Occipital lobe (tissue), 1 donor: ENCODE measurements at regions not wholly inside any gene's neighbourhood (a gene's known extent, or its start where the extent isn't known, plus 50 kb on each side); places are given as distances from the start of the nearest gene placed in this dataset.

Experiments
- DNase-seq: peaks from one replicate; lab custom pipeline; 2025; lab: John Stamatoyannopoulos, UW

- DNase-seq = no peak
These were observed 550.0 kb downstream of the REEP3 start for GRCh38 chr10:64071218-64071617.

DNA sequence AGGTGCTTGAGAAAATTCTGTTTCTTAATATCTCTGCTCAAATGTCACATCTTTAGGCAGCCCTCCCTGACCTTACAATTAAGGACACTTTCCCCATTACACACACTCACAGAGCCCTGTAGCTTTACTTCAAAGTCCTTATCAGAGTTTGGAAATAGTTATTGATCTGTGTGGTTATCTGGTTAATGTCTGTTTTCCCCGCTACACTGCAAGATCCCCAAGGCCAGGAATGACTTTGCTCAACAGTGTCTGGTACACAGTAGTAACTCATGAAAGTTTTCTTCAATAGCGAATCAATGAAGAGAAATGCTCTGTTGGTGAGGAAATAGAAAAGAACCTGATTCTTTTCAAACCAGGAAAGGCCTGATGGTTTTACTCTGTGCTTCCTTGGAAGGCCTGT lies 554.4 kb downstream of the REEP3 start:
- DNase-seq = no peak

DNA sequence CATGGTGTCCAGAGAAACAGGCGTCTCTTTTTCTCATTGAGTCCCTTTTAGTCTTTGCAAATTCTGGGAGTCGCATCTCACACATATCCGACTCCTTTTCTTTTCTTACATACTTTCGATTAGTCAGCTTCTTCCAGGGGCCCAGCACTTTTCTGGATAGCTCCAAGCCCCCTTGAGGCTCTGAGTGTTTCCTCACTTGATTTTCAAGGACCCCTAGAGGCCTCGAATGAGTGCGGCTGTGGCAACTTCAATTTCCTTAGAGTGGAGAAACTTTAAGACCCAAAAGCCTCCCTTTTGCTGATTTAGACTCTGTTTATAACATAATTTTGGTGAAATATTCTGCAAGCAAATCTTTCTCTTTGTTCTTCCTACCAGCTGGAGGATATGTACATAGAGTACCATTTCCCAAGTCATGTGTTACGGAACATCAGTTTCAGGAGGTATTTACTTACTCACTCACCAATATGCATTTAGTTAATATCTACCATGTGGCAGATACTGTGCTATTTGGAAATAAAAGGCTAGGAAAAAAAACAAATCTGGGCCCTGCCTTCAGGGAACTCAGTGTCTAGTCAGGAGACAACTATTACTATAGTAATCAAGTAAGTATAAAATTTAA lies 555.2 kb downstream of the REEP3 start:
- DNase-seq = no peak

GRCh38 chr10:64079341-64079740 lies 558.1 kb downstream of the REEP3 start:
- no peak for DNase-seq

GRCh38 chr10:64080071-64080470 lies 558.9 kb downstream of the REEP3 start:
- DNase-seq = no peak

DNA sequence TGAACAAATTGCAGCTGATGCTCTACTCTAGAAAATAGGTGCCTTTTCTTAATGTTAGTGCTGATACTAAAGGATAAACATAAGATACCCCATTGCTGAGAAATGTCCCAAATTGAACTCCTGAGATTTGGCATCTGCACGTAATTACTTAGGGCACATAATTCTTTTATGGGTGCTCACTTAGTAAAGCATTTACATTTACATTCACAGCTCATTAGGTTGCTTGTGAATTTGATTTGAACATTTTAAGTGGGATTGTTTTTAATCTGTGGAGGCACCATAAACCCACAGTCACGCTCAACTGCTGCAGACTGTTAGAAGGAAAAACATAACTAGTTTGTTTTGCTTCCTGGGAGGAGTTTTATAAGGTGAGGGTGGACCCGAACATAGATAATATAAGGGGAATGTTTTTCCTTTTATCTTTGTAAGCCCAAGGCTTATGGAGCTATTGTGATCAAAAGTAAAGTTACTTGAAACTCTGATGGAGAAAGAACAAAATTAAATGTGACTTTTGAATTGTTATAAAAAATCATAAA lies 560.8 kb downstream of the REEP3 start:
- no peak for DNase-seq

DNA sequence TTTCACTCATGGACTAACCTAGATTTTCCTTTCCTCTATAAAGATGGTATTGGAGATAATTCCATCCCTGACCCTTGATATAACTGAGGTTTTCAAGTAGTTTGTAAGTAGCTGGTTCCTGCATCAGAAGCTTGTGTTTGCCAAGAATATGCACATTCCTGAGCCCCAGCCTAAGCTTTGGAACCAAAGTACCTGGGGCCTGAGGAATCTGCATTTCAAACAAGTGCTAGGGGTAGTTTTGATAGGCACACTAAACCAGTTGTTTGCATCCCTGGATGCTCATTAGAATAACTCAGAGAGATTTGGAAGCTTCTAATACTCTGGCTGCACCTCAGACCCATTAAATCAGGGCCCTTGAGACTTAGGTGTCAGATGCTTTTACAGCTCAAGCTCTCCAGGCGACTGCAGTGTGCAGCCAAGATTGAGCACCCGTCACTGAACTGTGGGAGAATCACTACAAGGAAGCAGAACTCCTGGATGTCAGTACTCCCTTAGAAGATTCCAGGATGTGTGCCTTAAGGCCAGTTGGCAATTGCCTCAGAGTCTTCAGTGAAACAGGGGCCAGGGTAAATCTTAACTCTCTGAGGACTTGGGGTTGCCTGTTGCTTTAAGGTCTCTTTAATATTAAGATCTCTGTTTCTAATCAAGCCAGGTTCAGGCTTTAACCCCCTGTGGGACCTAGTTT lies 565.0 kb downstream of the REEP3 start:
- DNase-seq = no peak

GRCh38 chr10:64089648-64090047 lies 568.4 kb downstream of the REEP3 start:
- DNase-seq = no peak

- DNase-seq = no peak
These were observed 569.7 kb downstream of the REEP3 start for GRCh38 chr10:64090865-64091264.

DNA sequence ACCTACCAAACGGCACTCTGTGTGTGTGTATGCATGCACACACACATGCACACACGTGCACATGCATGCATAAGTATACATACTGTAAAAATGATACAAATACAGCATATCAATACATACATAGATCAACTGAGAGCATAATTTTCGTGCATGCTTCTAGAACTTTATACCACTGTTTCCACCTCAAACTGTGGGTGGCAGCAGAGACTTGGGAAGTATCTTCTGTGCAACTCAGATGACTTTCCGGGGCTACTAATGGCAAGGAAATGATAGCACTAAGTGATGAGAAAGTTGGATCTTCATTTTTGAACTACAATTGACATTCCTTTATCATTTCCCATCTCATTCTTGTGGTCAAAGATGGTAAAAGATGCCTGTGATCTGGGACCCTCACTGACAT lies 570.7 kb downstream of the REEP3 start:
- no peak for DNase-seq

GRCh38 chr10:64093304-64093703 lies 572.1 kb downstream of the REEP3 start:
- no peak for DNase-seq

DNA sequence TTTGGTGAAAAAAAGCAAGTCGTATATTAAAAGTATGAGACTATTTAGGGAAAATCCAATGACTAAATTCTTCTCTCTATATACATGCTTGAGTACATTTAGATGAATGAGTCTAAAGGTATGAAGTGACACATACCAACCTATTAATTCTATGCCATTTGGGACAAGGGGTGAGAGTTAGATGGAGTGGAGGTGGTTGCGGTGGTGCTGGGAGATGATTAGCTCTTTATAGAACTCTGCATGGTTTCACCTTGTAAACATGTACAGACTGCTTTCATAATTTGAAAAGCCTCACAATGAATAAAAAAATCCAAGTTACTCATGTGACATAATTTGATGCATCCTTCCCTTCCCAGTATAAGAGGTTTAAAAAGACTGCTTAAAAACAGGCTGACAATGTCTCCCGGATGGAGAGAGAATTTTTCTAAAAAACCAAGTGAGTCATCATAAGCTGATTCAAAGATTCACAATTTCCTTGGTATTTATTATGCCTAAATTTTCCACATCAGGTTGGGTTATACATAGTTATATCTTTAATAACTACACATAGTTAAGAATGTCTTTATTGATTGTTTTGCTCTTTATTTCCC lies 572.8 kb downstream of the REEP3 start:
- DNase-seq = no peak

DNA sequence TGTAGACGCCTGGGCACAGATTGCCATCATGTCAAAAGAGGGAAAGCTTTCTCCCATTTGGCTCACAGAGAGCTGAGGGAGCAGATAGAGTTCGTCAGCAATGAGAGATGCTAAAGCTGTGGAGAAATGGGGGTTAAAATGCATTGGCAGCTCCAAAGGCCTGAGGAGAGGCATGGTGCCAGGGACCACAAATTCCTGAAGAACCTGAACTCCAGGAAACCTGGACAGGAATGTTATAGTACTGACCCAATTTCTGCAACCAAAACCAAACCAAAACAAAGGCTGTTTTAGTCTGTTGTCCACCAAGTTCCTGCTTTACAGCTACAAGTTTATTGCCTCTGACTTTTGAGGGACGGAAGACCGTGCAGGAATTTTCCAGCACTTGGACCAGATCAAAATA lies 575.7 kb downstream of the REEP3 start:
- no peak for DNase-seq

GRCh38 chr10:64097391-64098122 lies 576.4 kb downstream of the REEP3 start:
- DNase-seq = no peak

GRCh38 chr10:64098994-64099393 lies 577.8 kb downstream of the REEP3 start:
- DNase-seq = no peak

- no peak for DNase-seq
These were observed 580.5 kb downstream of the REEP3 start for GRCh38 chr10:64101606-64102263.

DNA sequence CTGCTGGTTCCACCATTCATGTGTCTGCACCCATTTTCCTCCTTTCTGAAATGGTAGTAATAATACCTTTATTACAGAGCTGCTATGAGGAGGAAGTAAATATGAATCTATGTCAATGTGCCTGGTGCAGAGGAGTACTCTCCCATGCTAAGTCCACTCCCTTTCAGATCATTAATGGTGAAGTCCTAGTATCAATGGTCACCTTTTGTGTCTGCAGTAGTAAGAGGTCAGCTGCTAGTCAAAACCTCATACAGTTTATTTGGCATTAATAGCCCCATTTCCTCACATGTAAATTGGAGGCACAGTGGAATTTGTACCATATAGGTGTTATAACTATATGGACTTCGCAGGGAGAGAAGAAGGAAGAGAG lies 581.0 kb downstream of the REEP3 start:
- no peak for DNase-seq

- DNase-seq = no peak
These were observed 581.7 kb downstream of the REEP3 start for GRCh38 chr10:64102916-64103315.

DNA sequence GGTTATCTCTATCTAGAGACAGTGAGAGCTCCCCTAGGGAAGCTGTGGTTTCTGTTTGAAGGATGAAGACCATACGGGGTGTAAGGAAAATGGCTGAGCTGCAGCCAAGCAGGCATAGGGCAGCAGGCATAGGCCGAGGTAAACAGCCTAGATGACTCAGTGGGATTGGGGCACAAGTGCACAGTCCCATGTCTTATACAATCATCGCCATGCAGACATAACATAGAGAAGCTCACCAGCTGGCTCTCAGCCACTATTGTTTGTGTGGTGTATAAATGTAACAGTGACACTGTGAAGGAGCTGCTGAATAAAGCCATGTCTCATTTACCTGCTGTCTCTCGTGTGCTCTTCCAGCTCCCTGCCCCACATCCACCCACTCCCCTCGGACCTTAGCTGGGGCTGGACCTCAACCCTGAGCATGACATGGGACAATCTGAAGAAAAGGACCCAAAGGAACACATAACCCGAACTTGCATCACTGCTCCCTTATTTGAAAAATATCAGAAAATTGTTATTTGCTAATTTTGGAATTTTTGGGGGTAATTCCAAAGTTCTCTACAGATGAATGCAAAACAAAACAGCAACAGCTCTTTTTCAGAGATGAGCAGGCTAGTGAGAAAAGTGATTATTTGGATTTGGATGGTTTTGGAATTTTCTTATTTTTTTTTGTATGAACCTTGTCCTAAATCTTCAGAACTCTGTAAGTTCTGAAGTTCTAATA lies 582.7 kb downstream of the REEP3 start:
- no peak for DNase-seq

DNA sequence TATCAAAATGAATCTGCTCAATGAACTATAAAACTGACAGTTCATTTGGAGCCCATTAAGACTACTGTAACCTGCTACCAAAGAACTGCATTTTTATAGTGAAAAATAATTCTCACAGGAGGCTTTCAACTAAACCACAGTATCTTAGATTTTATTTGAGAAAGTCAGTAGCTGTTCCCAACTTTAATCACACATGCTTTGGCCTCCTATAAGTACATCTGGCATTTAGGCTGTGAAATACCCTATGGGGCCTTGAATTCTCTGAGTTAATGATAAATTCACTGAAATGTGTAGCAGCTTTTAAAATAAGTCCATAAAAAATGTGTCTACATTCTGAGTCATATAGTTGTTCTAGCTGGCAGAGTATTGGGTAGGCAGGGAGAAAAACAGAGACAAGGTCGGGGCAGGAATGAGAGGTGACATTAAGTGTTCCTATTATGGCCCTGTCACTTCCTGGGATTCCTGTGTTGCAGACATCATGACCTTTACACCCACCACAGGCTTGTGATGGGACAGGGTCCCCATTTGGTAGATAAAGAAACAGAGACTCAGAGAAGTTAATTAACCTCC lies 588.8 kb downstream of the REEP3 start:
- no peak for DNase-seq
